CD4-positive, alpha-beta T cell treated with Interleukin-6 at 100 ng/mL for 8 hours (primary cell): ENCODE measurements at regions not wholly inside any gene's neighbourhood (a gene's known extent, or its start where the extent isn't known, plus 50 kb on each side); places are given as distances from the start of the nearest gene placed in this dataset.
A peak's percentile ranks its signal among the peaks of the same experiment; 100 is the strongest.
"Not testable (repeated sequence)": the region's sequence is repeated elsewhere in the genome, so short reads cannot be mapped to it uniquely, and the experiment has no call there.

Experiments used
- DNase-seq: peaks from one replicate; pipeline ENCODE4 v3.0.0-alpha.2; 2020; ENCODE audit warnings: mixed read lengths, low spot score

DNA sequence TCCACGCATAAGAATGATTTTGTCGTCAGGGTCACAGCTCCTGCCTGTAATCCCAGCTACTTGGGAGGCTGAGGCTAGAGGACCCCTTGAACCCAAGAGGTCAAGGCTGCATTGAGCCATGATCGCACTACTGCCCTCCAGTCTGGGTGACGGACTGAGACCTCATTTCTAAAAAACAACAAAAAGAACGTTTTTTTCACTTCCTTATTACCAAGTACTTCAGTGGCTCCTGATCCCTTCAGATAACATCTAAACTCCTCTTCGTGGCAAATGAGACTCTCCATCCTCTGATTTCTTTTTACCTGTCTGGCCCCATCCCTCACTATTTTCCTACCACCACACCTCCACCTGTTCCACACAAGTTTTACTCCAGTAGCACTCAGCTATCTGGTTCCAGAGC lies 105.4 kb upstream of the TLK1 start:
- DNase-seq, result no peak

DNA sequence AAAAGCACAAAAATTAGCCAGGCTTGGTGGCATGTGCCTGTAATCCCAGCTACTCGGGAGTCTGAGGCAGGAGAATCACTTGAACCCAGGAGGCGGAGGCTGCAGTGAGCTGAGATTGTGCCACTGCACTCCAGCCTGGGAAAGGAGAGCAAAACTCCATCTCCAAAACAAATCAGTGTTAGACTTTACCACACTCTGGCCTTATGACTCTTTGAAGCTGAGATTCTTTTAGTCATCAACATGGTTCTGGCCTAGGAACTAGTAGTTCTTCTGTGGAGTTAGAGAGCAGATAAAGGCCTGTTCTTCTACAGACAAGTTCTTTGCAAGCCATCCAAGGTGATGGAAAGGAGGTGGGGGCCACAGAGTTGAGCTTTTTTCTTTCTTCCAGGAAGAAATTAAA lies 100.8 kb upstream of the TLK1 start:
- DNase-seq, result not testable (repeated sequence)

- no peak for DNase-seq
Measured at GRCh38 chr2:171260471-171261424, 100.1 kb upstream of the TLK1 start.

- DNase-seq, result no peak
Measured at GRCh38 chr2:171254666-171255065, 94.0 kb upstream of the TLK1 start.

- no peak for DNase-seq
Measured at GRCh38 chr2:171253900-171254650, 93.4 kb upstream of the TLK1 start.

GRCh38 chr2:171253279-171253678 lies 92.6 kb upstream of the TLK1 start:
- DNase-seq, result no peak

DNA sequence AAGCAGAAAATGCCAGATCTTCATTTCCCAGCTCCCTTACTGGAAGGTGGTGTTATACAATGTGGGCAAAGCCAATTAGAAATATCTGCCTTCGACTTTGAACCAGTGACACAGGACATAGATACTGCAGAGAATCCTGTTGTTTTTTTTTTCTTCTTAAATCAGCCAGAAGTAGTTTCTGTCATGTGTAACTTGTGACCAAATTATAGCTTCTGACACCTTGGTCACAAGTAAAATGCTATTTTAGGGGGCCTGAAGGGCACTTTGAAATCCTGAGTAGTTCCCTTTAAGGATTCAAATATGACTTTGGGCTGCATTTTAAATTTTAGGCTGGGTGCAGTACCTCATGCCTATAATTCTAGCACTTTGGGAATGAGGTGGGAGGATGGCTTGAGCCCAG lies 89.0 kb upstream of the TLK1 start:
- DNase-seq, result no peak

GRCh38 chr2:171247741-171248662 lies 87.3 kb upstream of the TLK1 start:
- peak; percentile 57 for DNase-seq

GRCh38 chr2:171244970-171245782 lies 84.5 kb upstream of the TLK1 start:
- DNase-seq, result no peak

GRCh38 chr2:171244466-171244969 lies 83.8 kb upstream of the TLK1 start:
- DNase-seq, result no peak

GRCh38 chr2:171241771-171242170 lies 81.1 kb upstream of the TLK1 start:
- no peak for DNase-seq

GRCh38 chr2:171238946-171239345 lies 78.3 kb upstream of the TLK1 start:
- DNase-seq, result no peak

- DNase-seq, result no peak
Measured at GRCh38 chr2:171237751-171238505, 77.2 kb upstream of the TLK1 start.

GRCh38 chr2:171235262-171235881 lies 74.7 kb upstream of the TLK1 start:
- DNase-seq, result no peak

DNA sequence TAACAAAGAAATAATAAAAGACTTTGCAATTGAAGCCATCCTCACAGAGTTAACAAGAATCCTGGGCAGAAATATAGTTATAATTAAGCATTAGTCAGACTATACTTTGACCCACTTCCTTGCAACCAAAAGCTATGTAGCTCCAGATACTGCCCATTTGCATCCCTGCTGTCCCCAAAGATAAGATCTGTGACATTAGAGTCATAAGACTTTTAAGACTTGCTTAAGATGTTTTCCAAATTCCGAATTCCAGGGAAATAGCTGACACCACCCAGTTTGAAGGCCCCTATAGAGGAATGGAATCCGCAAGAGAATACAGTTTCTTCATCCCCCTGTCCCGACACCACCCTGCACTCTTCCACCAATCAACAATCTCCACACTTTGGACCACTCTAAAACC lies 69.5 kb upstream of the TLK1 start:
- no peak for DNase-seq

DNA sequence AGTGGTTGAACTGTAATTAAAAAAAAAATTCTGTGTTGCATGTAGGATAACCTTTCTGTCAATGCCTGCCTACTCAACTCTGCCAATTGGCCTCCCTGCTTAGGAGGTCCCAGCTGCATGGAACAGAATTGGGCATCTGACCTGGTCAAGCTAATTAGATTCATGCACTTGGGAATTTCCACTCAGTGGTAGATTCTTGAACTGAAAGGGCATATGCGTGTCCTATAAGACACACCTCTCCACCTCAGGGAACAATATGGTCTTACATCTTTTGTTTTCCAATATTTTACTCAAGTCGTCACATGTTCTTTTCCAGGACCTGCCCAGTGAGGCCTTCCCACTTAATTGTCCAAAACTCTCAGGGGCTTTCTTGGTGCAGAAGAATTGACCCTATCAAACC lies 68.1 kb upstream of the TLK1 start:
- DNase-seq, result no peak

DNA sequence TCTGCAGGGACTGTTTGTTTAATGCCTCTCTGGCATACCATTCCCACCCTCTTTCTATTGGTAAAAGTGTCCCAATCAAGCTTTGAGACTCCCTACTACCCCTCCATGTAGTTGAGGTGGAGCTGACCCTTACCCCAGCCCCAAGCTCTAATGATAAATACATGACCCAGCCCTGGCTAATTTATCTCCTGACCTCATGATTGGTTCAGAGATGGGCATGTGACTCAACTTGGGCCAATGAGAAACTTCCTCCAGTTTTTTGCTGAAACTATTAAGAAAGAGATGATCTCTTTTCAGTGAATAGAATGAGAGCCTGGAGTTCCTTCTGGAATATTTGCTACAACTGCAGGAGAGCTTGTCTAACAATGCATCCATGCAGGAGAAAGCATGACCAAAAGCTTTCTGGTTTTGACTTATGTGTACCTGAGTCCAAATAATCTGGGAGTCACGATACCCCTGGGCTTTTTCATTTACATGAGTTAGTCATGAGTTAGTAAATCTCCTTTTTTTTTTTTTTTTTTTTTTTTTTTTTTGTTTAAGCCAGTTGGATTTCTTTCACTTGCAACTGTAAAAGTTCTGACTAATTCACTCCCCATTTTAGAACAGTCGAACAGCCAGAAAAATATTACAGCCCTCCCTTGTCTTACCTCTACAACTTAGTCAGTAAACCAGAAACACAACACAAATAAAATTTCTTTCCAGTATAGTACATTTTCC lies 66.5 kb upstream of the TLK1 start:
- DNase-seq, result no peak

GRCh38 chr2:171226461-171226860 lies 65.8 kb upstream of the TLK1 start:
- no peak for DNase-seq

GRCh38 chr2:171225989-171226388 lies 65.3 kb upstream of the TLK1 start:
- DNase-seq, result no peak
